ENCODE measurements at regions not wholly inside any gene's neighbourhood (a gene's known extent, or its start where the extent isn't known, plus 50 kb on each side); places are given as distances from the start of the nearest gene placed in this dataset.
"Not testable (repeated sequence)": the region's sequence is repeated elsewhere in the genome, so short reads cannot be mapped to it uniquely, and the experiment has no call there.

DNA sequence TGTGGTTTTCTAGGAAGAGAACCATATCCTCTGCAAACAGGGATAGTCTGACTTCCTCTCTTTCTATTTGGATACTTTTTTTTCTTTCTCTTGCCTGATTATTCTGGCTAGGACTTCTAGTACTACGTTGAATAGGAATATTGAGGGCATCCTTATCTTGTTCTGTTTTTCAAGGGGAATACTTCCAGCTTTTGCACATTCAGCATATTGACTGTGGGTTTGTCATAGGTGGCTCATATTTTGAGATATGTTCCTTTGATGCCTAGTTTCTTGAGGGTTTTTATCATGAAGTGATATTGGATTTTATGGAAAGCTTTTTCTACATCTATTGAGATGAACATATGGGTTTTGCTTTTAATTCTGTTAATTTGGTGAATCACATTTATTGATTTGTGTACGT lies 269.8 kb downstream of the MAP2K6 start:
- in situ Hi-C loops (cut with MboI; ENCODE audit: low pct_unique_long_range_greater_than_20kb, low sequenced_read_pairs, unreplicated experiment): no loop called here
- DNase-seq (ENCODE audit: low spot score): no peak

DNA sequence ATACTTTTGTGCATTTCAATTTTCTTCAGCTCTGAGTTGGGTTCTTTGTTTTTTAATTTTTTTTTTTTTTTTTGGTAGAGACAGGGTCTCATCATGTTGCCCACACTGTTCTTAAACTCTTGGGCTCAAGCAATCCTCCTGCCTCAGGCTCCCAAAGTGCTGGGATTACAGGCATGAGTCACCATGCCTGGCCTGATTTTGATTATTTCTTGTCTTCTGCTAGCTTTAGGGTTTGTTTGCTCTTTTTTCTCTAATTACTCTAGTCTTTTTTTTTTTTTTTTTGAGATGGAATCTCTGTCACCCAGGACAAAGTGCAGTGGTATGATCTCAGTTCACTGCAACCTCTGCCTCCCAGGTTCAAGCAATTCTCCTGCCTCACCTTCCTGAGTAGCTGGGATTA lies 270.7 kb downstream of the MAP2K6 start:
- in situ Hi-C loops (cut with MboI; ENCODE audit: low pct_unique_long_range_greater_than_20kb, low sequenced_read_pairs, unreplicated experiment); DNase-seq (ENCODE audit: low spot score): not testable (repeated sequence)

More for the DNA sequence above, 269.8 kb downstream of the MAP2K6 start:
- TF ChIP-seq, protein P1, sequence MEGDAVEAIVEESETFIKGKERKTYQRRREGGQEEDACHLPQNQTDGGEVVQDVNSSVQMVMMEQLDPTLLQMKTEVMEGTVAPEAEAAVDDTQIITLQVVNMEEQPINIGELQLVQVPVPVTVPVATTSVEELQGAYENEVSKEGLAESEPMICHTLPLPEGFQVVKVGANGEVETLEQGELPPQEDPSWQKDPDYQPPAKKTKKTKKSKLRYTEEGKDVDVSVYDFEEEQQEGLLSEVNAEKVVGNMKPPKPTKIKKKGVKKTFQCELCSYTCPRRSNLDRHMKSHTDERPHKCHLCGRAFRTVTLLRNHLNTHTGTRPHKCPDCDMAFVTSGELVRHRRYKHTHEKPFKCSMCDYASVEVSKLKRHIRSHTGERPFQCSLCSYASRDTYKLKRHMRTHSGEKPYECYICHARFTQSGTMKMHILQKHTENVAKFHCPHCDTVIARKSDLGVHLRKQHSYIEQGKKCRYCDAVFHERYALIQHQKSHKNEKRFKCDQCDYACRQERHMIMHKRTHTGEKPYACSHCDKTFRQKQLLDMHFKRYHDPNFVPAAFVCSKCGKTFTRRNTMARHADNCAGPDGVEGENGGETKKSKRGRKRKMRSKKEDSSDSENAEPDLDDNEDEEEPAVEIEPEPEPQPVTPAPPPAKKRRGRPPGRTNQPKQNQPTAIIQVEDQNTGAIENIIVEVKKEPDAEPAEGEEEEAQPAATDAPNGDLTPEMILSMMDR (IDR thresholded peaks at IDR 0.05; ENCODE audit: extremely low read depth, insufficient read depth, missing control alignments): no peak

DNA sequence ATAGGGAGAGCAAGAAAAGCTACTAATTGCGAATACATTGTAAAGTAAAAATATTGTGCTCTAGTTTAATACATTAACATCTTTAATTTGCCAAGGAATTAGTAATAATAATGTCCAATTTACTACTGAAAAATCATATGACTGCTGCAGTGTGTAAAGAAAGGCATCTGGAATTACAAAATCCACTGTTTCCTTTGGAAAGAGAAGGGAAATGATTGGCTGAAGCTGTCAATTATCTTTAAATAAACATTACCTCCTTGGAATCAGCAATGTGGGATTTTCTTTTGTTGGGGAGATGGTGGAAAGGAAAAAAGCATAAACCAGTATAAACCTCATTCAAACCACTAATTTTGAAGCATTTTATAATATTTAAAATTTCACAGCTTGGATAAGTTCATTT lies 276.0 kb downstream of the MAP2K6 start:
- TF ChIP-seq, protein P1 (IDR thresholded peaks at IDR 0.05; ENCODE audit: extremely low read depth, insufficient read depth, missing control alignments): no peak
- in situ Hi-C loops (cut with MboI; ENCODE audit: low pct_unique_long_range_greater_than_20kb, low sequenced_read_pairs, unreplicated experiment): no loop called here
- no peak for DNase-seq (ENCODE audit: low spot score)

DNA sequence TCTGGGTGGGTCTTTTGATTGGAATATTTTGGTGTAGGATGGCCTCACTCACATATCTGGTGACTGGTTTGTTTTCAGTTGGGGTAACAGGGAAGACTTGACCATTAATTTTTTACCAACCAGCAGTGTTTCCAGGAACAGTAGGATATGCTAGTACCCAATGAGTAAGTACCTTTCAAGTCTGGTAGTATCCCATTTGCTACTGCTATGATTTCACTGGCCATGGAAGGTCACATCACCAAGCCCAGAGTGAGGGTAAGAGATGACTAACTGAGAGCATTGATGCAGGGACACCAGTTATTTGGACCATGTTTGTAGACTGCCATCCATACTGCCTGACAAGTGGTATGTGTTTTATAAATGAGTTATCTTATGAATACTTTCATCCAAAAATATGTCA lies 277.7 kb downstream of the MAP2K6 start:
- TF ChIP-seq, protein P1 (IDR thresholded peaks at IDR 0.05; ENCODE audit: extremely low read depth, insufficient read depth, missing control alignments): no peak
- DNase-seq (ENCODE audit: low spot score): no peak
- in situ Hi-C loops (cut with MboI; ENCODE audit: low pct_unique_long_range_greater_than_20kb, low sequenced_read_pairs, unreplicated experiment): no loop called here

DNA sequence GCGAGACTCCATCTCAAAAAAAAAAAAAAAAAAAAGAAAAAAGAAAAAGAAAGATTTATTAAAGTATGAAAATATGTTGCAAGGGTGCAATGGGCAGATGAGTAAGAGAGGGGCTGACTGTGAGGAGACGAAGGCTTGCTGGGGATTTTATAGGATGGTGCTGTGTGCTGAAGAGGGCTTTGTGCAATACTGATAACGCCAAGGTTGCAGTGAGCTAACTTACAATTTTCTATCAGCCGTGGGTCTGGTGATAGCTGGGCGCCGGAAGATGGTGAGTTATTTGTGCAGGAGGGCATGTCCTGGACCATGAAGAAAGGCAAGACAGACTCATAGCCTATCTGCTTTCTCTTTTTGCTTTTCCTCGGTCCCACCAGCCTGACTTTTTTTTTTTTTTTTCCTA lies 281.1 kb downstream of the MAP2K6 start:
- in situ Hi-C loops (cut with MboI; ENCODE audit: low pct_unique_long_range_greater_than_20kb, low sequenced_read_pairs, unreplicated experiment): no loop called here
- no peak for DNase-seq (ENCODE audit: low spot score)
- TF ChIP-seq, protein P1 (IDR thresholded peaks at IDR 0.05; ENCODE audit: extremely low read depth, insufficient read depth, missing control alignments): no peak

DNA sequence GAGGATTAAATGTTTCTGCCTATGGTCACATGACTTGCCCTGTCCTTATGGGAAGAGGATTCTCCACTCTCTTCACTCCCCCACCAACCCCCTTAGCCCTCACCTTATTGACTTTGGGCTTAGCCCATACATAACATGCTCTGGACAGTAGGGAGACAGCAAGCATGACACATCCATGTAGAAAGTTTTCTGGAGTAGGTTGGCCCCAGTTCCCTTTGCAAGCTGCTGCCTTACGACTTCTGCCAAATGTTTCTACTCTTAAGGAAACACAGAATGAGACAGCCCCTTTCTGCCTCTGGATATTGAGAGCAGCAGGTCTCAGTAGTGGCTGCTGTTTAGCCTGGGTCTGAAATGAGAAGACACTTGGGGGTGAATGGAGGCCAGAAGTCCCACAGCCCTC lies 282.2 kb downstream of the MAP2K6 start:
- in situ Hi-C loops (cut with MboI; ENCODE audit: low pct_unique_long_range_greater_than_20kb, low sequenced_read_pairs, unreplicated experiment): no loop called here
- DNase-seq (ENCODE audit: low spot score): no peak
- TF ChIP-seq, protein P1 (IDR thresholded peaks at IDR 0.05; ENCODE audit: extremely low read depth, insufficient read depth, missing control alignments): no peak

DNA sequence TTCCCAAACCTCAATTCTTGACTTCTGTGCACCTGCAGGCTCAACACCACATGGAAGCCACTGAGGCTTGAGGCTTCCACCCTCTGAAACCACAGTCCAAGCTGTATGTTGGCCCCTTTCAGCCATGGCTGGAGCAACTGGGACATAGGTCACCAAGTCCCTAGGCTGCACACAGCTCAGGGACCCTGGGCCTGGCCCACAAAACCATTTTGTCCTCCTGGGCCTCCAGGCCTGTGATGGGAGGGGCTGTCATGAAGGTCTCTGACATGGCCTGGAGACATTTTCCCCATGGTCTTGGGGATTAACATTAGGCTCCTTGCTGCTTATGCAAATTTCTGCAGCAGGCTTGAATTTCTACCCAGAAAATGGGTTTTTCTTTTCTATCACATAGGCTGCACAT lies 283.9 kb downstream of the MAP2K6 start:
- in situ Hi-C loops (cut with MboI; ENCODE audit: low pct_unique_long_range_greater_than_20kb, low sequenced_read_pairs, unreplicated experiment): not testable (repeated sequence)

DNA sequence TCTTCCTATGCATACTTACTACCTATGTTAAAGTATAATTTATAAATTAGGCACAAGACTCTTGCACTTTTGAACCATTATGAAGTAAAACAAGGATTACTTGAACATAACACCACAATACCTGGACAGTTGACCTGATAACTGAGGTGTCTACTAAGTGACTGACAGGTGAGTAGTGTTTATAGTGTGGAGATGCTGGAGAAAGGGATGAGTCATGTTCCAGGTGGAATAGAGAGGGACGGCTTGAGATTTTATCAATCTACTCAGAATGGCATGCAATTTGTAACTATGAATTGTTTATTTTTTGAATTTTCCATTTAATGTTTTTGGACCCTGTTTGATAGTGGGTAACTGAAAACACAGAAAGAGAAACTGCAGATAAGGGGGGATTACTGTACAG lies 287.6 kb downstream of the MAP2K6 start:
- DNase-seq (ENCODE audit: low spot score): no peak
- in situ Hi-C loops (cut with MboI; ENCODE audit: low pct_unique_long_range_greater_than_20kb, low sequenced_read_pairs, unreplicated experiment): no loop called here
- TF ChIP-seq, protein P1 (IDR thresholded peaks at IDR 0.05; ENCODE audit: extremely low read depth, insufficient read depth, missing control alignments): no peak

More for the DNA sequence above, 283.9 kb downstream of the MAP2K6 start:
- not testable (repeated sequence) for DNase-seq (ENCODE audit: low spot score)
